ENCODE measurements at regions not wholly inside any gene's neighbourhood (a gene's known extent, or its start where the extent isn't known, plus 50 kb on each side); places are given as distances from the start of the nearest gene placed in this dataset.

- TF ChIP-seq CTCF (IDR thresholded peaks at IDR 0.05; ENCODE audit: low read length) (no peak), EZH2 (IDR thresholded peaks at IDR 0.05; ENCODE audit: borderline replicate concordance, low read length) (no peak)
Observed at GRCh38 chr4:71260544-71260943, 78.3 kb upstream of the SLC4A4 start.

Data from OCI-LY1 (cell line).